Cardiac muscle cell (in vitro differentiated cells and primary cell): ENCODE measurements at regions not wholly inside any gene's neighbourhood (a gene's known extent, or its start where the extent isn't known, plus 50 kb on each side); places are given as distances from the start of the nearest gene placed in this dataset.
"Not testable (repeated sequence)": the region's sequence is repeated elsewhere in the genome, so short reads cannot be mapped to it uniquely, and the experiment has no call there.

Source experiments
- DNase-seq, 2 donors: peaks; one replicate each; pipeline versions ENCODE4 v3.0.0 to v3.0.0-alpha.2; 2010 to 2017; ENCODE audit warnings: low read depth in 1 of 2, low spot score in 1 of 2
- H3K27ac ChIP-seq: fragments of 200-600 bp; sonication (generic); 2 replicates; pipeline ENCODE4 v1.5.1; 2016
- H3K27me3 ChIP-seq: fragments of 200-600 bp; sonication (generic); 2 replicates; pipeline ENCODE4 v1.6.0; 2016; ENCODE audit warnings: control low read depth
- H3K36me3 ChIP-seq: fragments of 200-600 bp; sonication (generic); 2 replicates; pipeline ENCODE4 v1.5.1; 2016; ENCODE audit warnings: control low read depth
- H3K4me1 ChIP-seq: fragments of 200-600 bp; sonication (generic); 2 replicates; pipeline ENCODE4 v1.8.1; 2017; ENCODE audit warnings: low read depth, mild to moderate bottlenecking, mixed run types
- H3K4me3 ChIP-seq: fragments of 200-600 bp; sonication (generic); 2 replicates; pipeline ENCODE4 v1.5.1; 2016; ENCODE audit warnings: mild to moderate bottlenecking
- H3K9me3 ChIP-seq: fragments of 200-600 bp; sonication (generic); 2 replicates; pipeline ENCODE4 v1.5.1; 2017; ENCODE audit warnings: low read depth, mild to moderate bottlenecking, control low read depth
- CTCF ChIP-seq: IDR thresholded peaks from 2 replicates; pipeline ENCODE4 v1.5.1; 2012; ENCODE audit warnings: low read depth, mild to moderate bottlenecking, low read length

- H3K36me3 ChIP-seq, result no peaks in the 10 kb centered on the region
- no peaks in the 10 kb centered on the region for H3K9me3 ChIP-seq
- no peak for DNase-seq
- no peaks in the 10 kb centered on the region for H3K27me3 ChIP-seq
- H3K4me1 ChIP-seq, result peaks cover 14% of the 10 kb centered on the region
- H3K27ac ChIP-seq, result no peak overlapping the region
- TF ChIP-seq CTCF, result no peak
- H3K4me3 ChIP-seq, result no peak overlapping the region
Measured at GRCh38 chr1:121472017-121472416, 287.2 kb downstream of the SRGAP2C start.

- DNase-seq, result no peak
- Histone ChIP-seq H3K9me3 (no peaks in the 10 kb centered on the region), H3K27ac (no peak overlapping the region), H3K36me3 (no peaks in the 10 kb centered on the region), H3K27me3 (no peaks in the 10 kb centered on the region), H3K4me1 (no peaks in the 10 kb centered on the region), H3K4me3 (no peak overlapping the region)
- TF ChIP-seq CTCF, result no peak
Measured at GRCh38 chr1:121483234-121483633, 298.5 kb downstream of the SRGAP2C start.

- TF ChIP-seq CTCF, result no peak
- H3K4me1 ChIP-seq, result no peaks in the 10 kb centered on the region
- DNase-seq, result peak in 1 of 2 donors; percentile 87
- H3K27ac ChIP-seq, result no peak overlapping the region
- no peak overlapping the region for H3K4me3 ChIP-seq
- H3K9me3 ChIP-seq, result no peaks in the 10 kb centered on the region
- no peaks in the 10 kb centered on the region for H3K36me3 ChIP-seq
- H3K27me3 ChIP-seq, result no peaks in the 10 kb centered on the region
Measured at GRCh38 chr1:121483961-121484424, 299.2 kb downstream of the SRGAP2C start.

GRCh38 chr1:121494796-121495195 is 310.0 kb downstream of the SRGAP2C start:
- DNase-seq, H3K27ac ChIP-seq, H3K4me3 ChIP-seq, H3K36me3 ChIP-seq, H3K4me1 ChIP-seq, H3K9me3 ChIP-seq, H3K27me3 ChIP-seq: not testable (repeated sequence)

GRCh38 chr1:121511455-121511854 is 326.7 kb downstream of the SRGAP2C start:
- H3K27ac ChIP-seq, H3K4me1 ChIP-seq, H3K4me3 ChIP-seq, H3K9me3 ChIP-seq, H3K36me3 ChIP-seq, H3K27me3 ChIP-seq: not testable (repeated sequence)
- DNase-seq, result peak in 1 of 2 donors; percentile 66

GRCh38 chr1:121511876-121512275 is 327.1 kb downstream of the SRGAP2C start:
- H3K27me3 ChIP-seq, H3K36me3 ChIP-seq, H3K4me3 ChIP-seq, H3K4me1 ChIP-seq, H3K27ac ChIP-seq, H3K9me3 ChIP-seq: not testable (repeated sequence)
- DNase-seq, result peak in 1 of 2 donors; percentile 42

- Histone ChIP-seq H3K27me3 (no peaks in the 10 kb centered on the region), H3K27ac (no peak overlapping the region), H3K9me3 (no peaks in the 10 kb centered on the region), H3K4me1 (no peaks in the 10 kb centered on the region), H3K4me3 (no peak overlapping the region), H3K36me3 (no peaks in the 10 kb centered on the region)
- no peak for DNase-seq
- TF ChIP-seq CTCF, result no peak
Measured at GRCh38 chr1:121515235-121515634, 330.5 kb downstream of the SRGAP2C start.
